B cell (primary cell): ENCODE measurements at regions not wholly inside any gene's neighbourhood (a gene's known extent, or its start where the extent isn't known, plus 50 kb on each side); places are given as distances from the start of the nearest gene placed in this dataset.

Experiments
- ATAC-seq: fragments of 200-7000 bp; cut with Tn5 transposase; one replicate; pipeline ENCODE4 v1.10.0; 2021; ENCODE audit warnings: low read depth, mild to moderate bottlenecking, moderate number of reproducible peaks, moderate library complexity
- CTCF ChIA-PET: fragments of 350-600 bp; sonication (Branson Sonifier 250); formaldehyde crosslinking; loops from one replicate; lab custom pipeline; 2021; ENCODE audit warnings: antibody characterized with exemption, inconsistent platforms; lab: Charles Lee
- POLR2A ChIA-PET: fragments of 350-600 bp; sonication (Branson Sonifier 250); formaldehyde crosslinking; loops from one replicate; lab custom pipeline; 2021; ENCODE audit warnings: antibody characterized with exemption; lab: Charles Lee
- DNase-seq: peaks from one replicate; pipeline ENCODE4 v3.0.0; 2013
- H2AFZ ChIP-seq: 2 replicates; pipeline ENCODE4 v1.6.1; 2012; ENCODE audit warnings: mild to moderate bottlenecking, low read depth, low read length; ENCODE audit not compliant: insufficient read depth, poor library complexity, severe bottlenecking
- H3K27ac ChIP-seq, 2 donors: 1 replicate in 1 of 2; 2 replicates in 1 of 2; pipeline ENCODE4 v1.5.1; 2012 to 2013; ENCODE audit warnings: low read length in 2 of 2, mild to moderate bottlenecking in 2 of 2, moderate library complexity in 1 of 2
- H3K27me3 ChIP-seq, 4 experiments: fragments of 200-600 bp in 1 of 4; sonication (generic) in 1 of 4; replicated peaks in 1 of 4; 1 replicate in 2 of 4; 2 replicates in 2 of 4; pipeline versions ENCODE4 v1.6.1 to v1.7.0; 2013 to 2016; ENCODE audit warnings: low read length in 3 of 4, mild to moderate bottlenecking in 2 of 4, mixed read lengths in 1 of 4, moderate library complexity in 1 of 4; ENCODE audit not compliant: insufficient read depth in 4 of 4, control insufficient read depth in 3 of 4; ENCODE audit errors: control extremely low read depth in 1 of 4
- H3K36me3 ChIP-seq, 2 experiments: replicated peaks in 1 of 2; 1 replicate in 1 of 2; 2 replicates in 1 of 2; pipeline versions ENCODE4 v1.6.1 to v1.7.1; 2013; ENCODE audit warnings: low read length in 1 of 2; ENCODE audit not compliant: insufficient read depth in 2 of 2, control insufficient read depth in 1 of 2; ENCODE audit errors: control extremely low read depth in 1 of 2, extremely low read depth in 1 of 2
- H3K4me1 ChIP-seq, 2 donors: fragments of 200-600 bp in 1 of 2; sonication (generic) in 1 of 2; 1 replicate in 1 of 2; 2 replicates in 1 of 2; pipeline versions ENCODE4 v1.5.1 to v1.6.1; 2013 to 2017; ENCODE audit warnings: low read length in 2 of 2; ENCODE audit not compliant: control insufficient read depth in 2 of 2, insufficient read depth in 2 of 2
- H3K4me2 ChIP-seq: replicated peaks from 2 replicates; pipeline ENCODE3; 2012; ENCODE audit warnings: mild to moderate bottlenecking, low read depth, low read length; ENCODE audit not compliant: poor library complexity, severe bottlenecking
- H3K4me3 ChIP-seq, 5 experiments: fragments of 200-600 bp in 1 of 5; sonication (generic) in 1 of 5; 1 replicate in 3 of 5; 2 replicates in 2 of 5; pipeline versions ENCODE4 v1.5.1 to v1.7.0; 2011 to 2016; ENCODE audit warnings: low read length in 4 of 5, mild to moderate bottlenecking in 4 of 5, low read depth in 2 of 5, control low read depth in 1 of 5, moderate library complexity in 1 of 5; ENCODE audit not compliant: insufficient read depth in 1 of 5; ENCODE audit errors: control extremely low read depth in 1 of 5, extremely low read depth in 1 of 5
- H3K79me2 ChIP-seq: fragments of 200-600 bp; sonication (generic); one replicate; pipeline ENCODE4 v1.6.0; 2016; ENCODE audit warnings: low read length; ENCODE audit not compliant: control insufficient read depth, insufficient read depth
- H3K9ac ChIP-seq: fragments of 200-600 bp; sonication (generic); 2 replicates; pipeline ENCODE4 v1.6.1; 2017; ENCODE audit warnings: mild to moderate bottlenecking, low read length, moderate library complexity
- H3K9me3 ChIP-seq, 3 donors: one replicate each; pipeline versions ENCODE4 v1.6.1 to v1.7.1; 2013; ENCODE audit warnings: low read length in 2 of 3; ENCODE audit not compliant: control insufficient read depth in 2 of 3, insufficient read depth in 1 of 3; ENCODE audit errors: control extremely low read depth in 1 of 3
- H4K20me1 ChIP-seq: 2 replicates; pipeline ENCODE4 v1.6.0; 2012; ENCODE audit warnings: mild to moderate bottlenecking, low read length; ENCODE audit not compliant: insufficient read depth, control insufficient read depth, poor library complexity, severe bottlenecking
- H3K27ac Mint-ChIP-seq: one replicate; pipeline ENCODE4 v1.8.0; 2021; ENCODE audit warnings: mixed read lengths
- H3K27me3 Mint-ChIP-seq: one replicate; pipeline ENCODE4 v1.8.0; 2021; ENCODE audit warnings: mixed read lengths
- H3K4me1 Mint-ChIP-seq: one replicate; pipeline ENCODE4 v1.8.0; 2021; ENCODE audit warnings: mixed read lengths
- H3K4me3 Mint-ChIP-seq: one replicate; pipeline ENCODE4 v1.8.0; 2021; ENCODE audit warnings: mixed read lengths
- H3K9me3 Mint-ChIP-seq: one replicate; pipeline ENCODE4 v1.8.0; 2022; ENCODE audit warnings: mixed read lengths; ENCODE audit not compliant: insufficient read depth
- CTCF ChIP-seq: fragments of 200-600 bp; IDR thresholded peaks from one replicate; pipeline ENCODE4 v1.8.0; 2022; ENCODE audit warnings: antibody characterized with exemption, mild to moderate bottlenecking
- EZH2 ChIP-seq: IDR thresholded peaks from 2 replicates; pipeline ENCODE4 v1.6.1; 2012; ENCODE audit warnings: borderline replicate concordance, low read depth, mild to moderate bottlenecking, moderate library complexity, low read length; ENCODE audit not compliant: insufficient read depth, poor library complexity, severe bottlenecking
- WGBS: methylation state at CpG from one replicate; pipeline ENCODE4 v1.1.5; 2013; ENCODE audit warnings: missing lambda C conversion rate; ENCODE audit not compliant: insufficient coverage; 5-methylcytosine and 5-hydroxymethylcytosine counted together
- intact Hi-C: fragments of 100-400 bp; cut with micrococcal nuclease; formaldehyde crosslinking; loops from one replicate; pipeline ENCODE4 v1.10.0; 2022

GRCh38 chr6:147759536-147759935, 251.0 kb downstream of the SAMD5 start:
- no peak overlapping the region for H2AFZ ChIP-seq
- no peaks in the 10 kb centered on the region for H4K20me1 ChIP-seq
- intact Hi-C loops, result no loop called here
- ATAC-seq (no peak), DNase-seq (no peak)
- Mint-ChIP-seq H3K9me3 (no peaks in the 10 kb centered on the region), H3K27me3 (no peaks in the 10 kb centered on the region), H3K27ac (no peak overlapping the region), H3K4me1 (no peaks in the 10 kb centered on the region), H3K4me3 (no peak overlapping the region)
- H3K9me3 ChIP-seq, result no peaks in the 10 kb centered on the region
- TF ChIP-seq CTCF, result no peak
- TF ChIP-seq EZH2, result no peak
- no peaks in the 10 kb centered on the region for H3K79me2 ChIP-seq
- H3K4me2 ChIP-seq, result no peak overlapping the region
- H3K27me3 ChIP-seq, result no peaks in the 10 kb centered on the region
- POLR2A ChIA-PET, result no interaction called here
- H3K36me3 ChIP-seq, result no peaks in the 10 kb centered on the region
- H3K4me3 ChIP-seq, result no peak overlapping the region
- no peak overlapping the region for H3K9ac ChIP-seq
- no peaks in the 10 kb centered on the region for H3K4me1 ChIP-seq
- H3K27ac ChIP-seq, result no peak overlapping the region
- CTCF ChIA-PET, result no interaction called here

GRCh38 chr6:147765541-147765940, 257.1 kb downstream of the SAMD5 start:
- Histone ChIP-seq H3K27ac (no peak overlapping the region), H3K36me3 (no peaks in the 10 kb centered on the region), H3K27me3 (no peaks in the 10 kb centered on the region), H3K9me3 (no peaks in the 10 kb centered on the region), H2AFZ (no peak overlapping the region), H3K9ac (no peak overlapping the region), H3K4me3 (no peak overlapping the region), H3K4me2 (no peak overlapping the region), H3K4me1 (no peaks in the 10 kb centered on the region), H3K79me2 (no peaks in the 10 kb centered on the region), H4K20me1 (no peaks in the 10 kb centered on the region)
- intact Hi-C loops, result no loop called here
- ChIA-PET POLR2A (no interaction called here), CTCF (no interaction called here)
- Mint-ChIP-seq H3K4me1 (no peaks in the 10 kb centered on the region), H3K27me3 (no peaks in the 10 kb centered on the region), H3K4me3 (no peak overlapping the region), H3K27ac (no peak overlapping the region), H3K9me3 (no peaks in the 10 kb centered on the region)
- no CpG with 5 or more reads among the region's 5 CpGs for WGBS
- no peak for DNase-seq
- no peak for ATAC-seq
- TF ChIP-seq CTCF (no peak), EZH2 (no peak)
